ENCODE measurements at regions not wholly inside any gene's neighbourhood (a gene's known extent, or its start where the extent isn't known, plus 50 kb on each side); places are given as distances from the start of the nearest gene placed in this dataset.

- no peak for DNase-seq
These were observed 198.7 kb downstream of the IRS2 start for GRCh38 chr13:109587689-109588088.

- no peak for DNase-seq
These were observed 199.7 kb downstream of the IRS2 start for GRCh38 chr13:109586509-109587346.

GRCh38 chr13:109584844-109585361 is 201.5 kb downstream of the IRS2 start:
- no peak for DNase-seq

GRCh38 chr13:109577191-109577700 is 209.1 kb downstream of the IRS2 start:
- no peak for DNase-seq

- no peak for DNase-seq
These were observed 210.0 kb downstream of the IRS2 start for GRCh38 chr13:109576331-109576813.

GRCh38 chr13:109575821-109576220 is 210.6 kb downstream of the IRS2 start:
- no peak for DNase-seq

- no peak for DNase-seq
These were observed 214.0 kb downstream of the IRS2 start for GRCh38 chr13:109572389-109572788.

GRCh38 chr13:109569958-109570711 is 216.2 kb downstream of the IRS2 start:
- DNase-seq, result no peak

- DNase-seq, result no peak
These were observed 218.0 kb downstream of the IRS2 start for GRCh38 chr13:109568339-109568818.

- no peak for DNase-seq
These were observed 219.1 kb downstream of the IRS2 start for GRCh38 chr13:109567315-109567714.

GRCh38 chr13:109565877-109566276 is 220.5 kb downstream of the IRS2 start:
- no peak for DNase-seq

- no peak for DNase-seq
These were observed 238.0 kb downstream of the IRS2 start for GRCh38 chr13:109548374-109548773.

GRCh38 chr13:109547942-109548341 is 238.4 kb downstream of the IRS2 start:
- no peak for DNase-seq

- DNase-seq, result no peak
These were observed 240.5 kb downstream of the IRS2 start for GRCh38 chr13:109545931-109546330.

GRCh38 chr13:109541081-109541480 is 245.3 kb downstream of the IRS2 start:
- DNase-seq, result no peak

- no peak for DNase-seq
These were observed 248.8 kb downstream of the IRS2 start for GRCh38 chr13:109537584-109537983.

- no peak for DNase-seq
These were observed 253.0 kb downstream of the IRS2 start for GRCh38 chr13:109533350-109533749.

GRCh38 chr13:109529964-109530363 is 256.4 kb downstream of the IRS2 start:
- DNase-seq, result no peak

- no peak for DNase-seq
These were observed 264.7 kb downstream of the IRS2 start for GRCh38 chr13:109521719-109522118.

- DNase-seq, result no peak
These were observed 268.9 kb downstream of the IRS2 start for GRCh38 chr13:109517517-109517916.

- no peak for DNase-seq
These were observed 270.2 kb downstream of the IRS2 start for GRCh38 chr13:109516186-109516585.

- no peak for DNase-seq
These were observed 276.4 kb downstream of the IRS2 start for GRCh38 chr13:109510013-109510412.

GRCh38 chr13:109509154-109509900 is 277.1 kb downstream of the IRS2 start:
- no peak for DNase-seq

Data from NCI-H748 treated with DMSO at 0.1 percent for 48 hours (cell line).